Progenitor cell of endocrine pancreas (in vitro differentiated cells): ENCODE measurements at regions not wholly inside any gene's neighbourhood (a gene's known extent, or its start where the extent isn't known, plus 50 kb on each side); places are given as distances from the start of the nearest gene placed in this dataset.

Experiments
- DNase-seq: peaks from one replicate; pipeline ENCODE4 v3.0.0; 2021; ENCODE audit warnings: low spot score; ENCODE audit not compliant: unreplicated experiment
- H3K27ac Mint-ChIP-seq: 2 replicates; pipeline ENCODE4 v1.8.0; 2021; ENCODE audit warnings: mild to moderate bottlenecking, moderate library complexity, mixed read lengths
- H3K27me3 Mint-ChIP-seq: 2 replicates; pipeline ENCODE4 v1.8.0; 2021; ENCODE audit warnings: mixed read lengths
- H3K36me3 Mint-ChIP-seq: 2 replicates; pipeline ENCODE4 v1.8.0; 2022; ENCODE audit warnings: mixed read lengths; ENCODE audit not compliant: insufficient read depth
- H3K4me1 Mint-ChIP-seq: 2 replicates; pipeline ENCODE4 v1.8.0; 2021; ENCODE audit warnings: low read depth, mixed read lengths
- H3K4me3 Mint-ChIP-seq: 2 replicates; pipeline ENCODE4 v1.8.0; 2021; ENCODE audit warnings: low read depth, mild to moderate bottlenecking, moderate library complexity, mixed read lengths
- H3K9me3 Mint-ChIP-seq: 2 replicates; pipeline ENCODE4 v1.8.0; 2021; ENCODE audit warnings: low read depth, mixed read lengths
- TF ChIP-seq, protein P1 (sequence below): fragments of 200-600 bp; sonication (generic); IDR thresholded peaks from one replicate; pipeline ENCODE4 v1.5.0; 2021; ENCODE audit warnings: antibody characterized with exemption, mild to moderate bottlenecking; ENCODE audit not compliant: unreplicated experiment

DNA sequence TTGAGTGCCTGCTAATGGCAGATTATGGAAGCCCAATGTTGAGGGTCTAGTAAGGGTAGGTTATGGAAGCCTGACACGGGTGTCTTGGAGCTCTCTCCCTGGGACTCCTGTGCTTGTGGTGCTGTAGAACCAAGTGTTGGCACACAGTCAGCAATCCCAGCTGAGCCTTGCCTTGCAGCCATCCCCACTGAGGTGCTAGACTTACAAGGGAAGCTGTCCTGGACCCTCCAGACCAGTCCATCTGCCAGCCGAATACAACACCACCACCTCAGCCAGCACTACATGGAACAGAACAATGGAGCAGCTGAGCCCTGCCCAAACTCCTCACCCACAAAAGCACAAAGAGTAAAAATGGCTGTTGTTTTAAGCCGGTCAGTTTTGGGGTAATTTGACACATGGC lies 90.5 kb upstream of the DNAH5 start:
- no peak overlapping the region for H3K4me3 Mint-ChIP-seq
- peaks cover 9% of the 10 kb centered on the region for H3K27me3 Mint-ChIP-seq
- TF ChIP-seq, protein P1, sequence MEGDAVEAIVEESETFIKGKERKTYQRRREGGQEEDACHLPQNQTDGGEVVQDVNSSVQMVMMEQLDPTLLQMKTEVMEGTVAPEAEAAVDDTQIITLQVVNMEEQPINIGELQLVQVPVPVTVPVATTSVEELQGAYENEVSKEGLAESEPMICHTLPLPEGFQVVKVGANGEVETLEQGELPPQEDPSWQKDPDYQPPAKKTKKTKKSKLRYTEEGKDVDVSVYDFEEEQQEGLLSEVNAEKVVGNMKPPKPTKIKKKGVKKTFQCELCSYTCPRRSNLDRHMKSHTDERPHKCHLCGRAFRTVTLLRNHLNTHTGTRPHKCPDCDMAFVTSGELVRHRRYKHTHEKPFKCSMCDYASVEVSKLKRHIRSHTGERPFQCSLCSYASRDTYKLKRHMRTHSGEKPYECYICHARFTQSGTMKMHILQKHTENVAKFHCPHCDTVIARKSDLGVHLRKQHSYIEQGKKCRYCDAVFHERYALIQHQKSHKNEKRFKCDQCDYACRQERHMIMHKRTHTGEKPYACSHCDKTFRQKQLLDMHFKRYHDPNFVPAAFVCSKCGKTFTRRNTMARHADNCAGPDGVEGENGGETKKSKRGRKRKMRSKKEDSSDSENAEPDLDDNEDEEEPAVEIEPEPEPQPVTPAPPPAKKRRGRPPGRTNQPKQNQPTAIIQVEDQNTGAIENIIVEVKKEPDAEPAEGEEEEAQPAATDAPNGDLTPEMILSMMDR, result no peak
- H3K9me3 Mint-ChIP-seq, result no peaks in the 10 kb centered on the region
- H3K27ac Mint-ChIP-seq, result no peak overlapping the region
- peaks cover 26% of the 10 kb centered on the region for H3K4me1 Mint-ChIP-seq
- no peaks in the 10 kb centered on the region for H3K36me3 Mint-ChIP-seq
- DNase-seq, result no peak

DNA sequence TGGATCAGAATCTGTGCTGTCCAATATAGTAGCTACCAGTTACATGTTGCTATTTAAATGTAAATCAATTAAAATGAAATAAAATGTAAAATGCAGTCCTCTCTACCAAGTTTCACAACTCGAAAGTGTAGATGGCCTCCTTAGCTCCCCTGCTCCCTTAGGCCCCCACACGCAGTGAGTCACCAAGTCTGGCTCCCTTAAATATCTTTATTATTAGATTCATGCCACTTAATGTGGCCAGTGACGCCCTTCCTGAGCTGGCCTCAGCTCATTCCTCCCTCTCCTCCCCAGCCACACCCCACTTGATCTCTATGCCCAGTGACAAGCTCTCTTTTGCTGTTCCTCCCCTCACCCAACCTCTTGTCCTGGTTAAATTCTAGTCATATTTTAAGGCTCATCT lies 88.4 kb upstream of the DNAH5 start:
- TF ChIP-seq, protein P1, result no peak

DNA sequence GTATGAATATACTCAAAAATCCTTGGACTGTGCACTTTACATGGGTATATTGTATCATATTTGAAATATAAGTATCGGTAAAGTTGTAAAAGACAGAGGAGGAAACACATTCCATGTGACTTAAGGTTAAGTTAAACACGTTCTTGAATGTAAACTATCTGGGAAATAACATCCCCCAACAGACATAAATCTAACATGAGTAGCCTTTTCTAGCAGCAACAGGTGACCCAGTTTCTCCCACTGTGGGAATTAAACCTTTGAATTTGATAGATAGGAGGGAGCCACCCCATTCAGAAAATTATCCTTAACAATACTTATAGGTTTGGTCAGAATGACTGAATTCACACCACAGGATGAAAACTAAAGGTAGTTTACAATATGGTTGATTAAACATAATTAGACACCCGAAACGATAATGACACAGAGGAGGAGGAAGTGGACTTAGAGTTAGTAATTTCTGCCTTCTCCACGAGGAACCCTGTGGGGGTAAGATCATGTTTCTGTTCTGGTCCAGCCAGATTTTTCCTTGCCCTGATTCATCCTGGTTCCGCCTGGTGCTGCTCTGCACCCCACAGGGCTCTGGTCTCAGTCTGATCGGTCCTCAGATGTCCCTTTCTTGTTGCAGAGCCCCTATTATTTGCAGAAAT lies 84.6 kb upstream of the DNAH5 start:
- no peaks in the 10 kb centered on the region for H3K36me3 Mint-ChIP-seq
- H3K4me3 Mint-ChIP-seq, result no peak overlapping the region
- TF ChIP-seq, protein P1, result no peak
- peaks cover 25% of the 10 kb centered on the region for H3K27me3 Mint-ChIP-seq
- H3K9me3 Mint-ChIP-seq, result no peaks in the 10 kb centered on the region
- peaks cover 7% of the 10 kb centered on the region for H3K4me1 Mint-ChIP-seq
- no peak overlapping the region for H3K27ac Mint-ChIP-seq
- DNase-seq, result no peak

More for the DNA sequence above, 88.4 kb upstream of the DNAH5 start:
- no peak for DNase-seq
- Mint-ChIP-seq H3K27ac (no peak overlapping the region), H3K9me3 (no peaks in the 10 kb centered on the region), H3K4me3 (no peak overlapping the region), H3K27me3 (peaks cover 13% of the 10 kb centered on the region), H3K4me1 (peaks cover 19% of the 10 kb centered on the region), H3K36me3 (no peaks in the 10 kb centered on the region)

DNA sequence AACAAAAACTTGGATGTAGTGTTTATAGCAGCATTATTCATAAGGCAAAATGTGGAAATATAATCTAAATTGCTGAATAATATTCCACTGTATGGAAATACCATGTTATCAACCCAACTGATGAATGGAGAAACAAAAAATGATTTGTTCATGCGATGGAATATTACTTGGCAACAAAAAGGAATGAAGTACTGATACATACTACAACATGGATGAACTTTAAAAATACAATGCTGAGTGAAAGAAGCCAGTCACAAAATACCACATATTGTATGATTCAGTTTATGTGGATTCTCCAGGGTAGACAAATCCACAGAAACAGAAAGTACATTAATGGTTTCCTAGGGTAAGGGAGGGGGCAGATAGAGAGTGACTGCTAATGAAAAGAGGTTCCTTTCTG lies 83.7 kb upstream of the DNAH5 start:
- DNase-seq, result no peak
- Mint-ChIP-seq H3K27me3 (peaks cover 29% of the 10 kb centered on the region), H3K36me3 (no peaks in the 10 kb centered on the region), H3K27ac (no peak overlapping the region), H3K4me1 (peaks cover 7% of the 10 kb centered on the region), H3K4me3 (no peak overlapping the region), H3K9me3 (no peaks in the 10 kb centered on the region)
- TF ChIP-seq, protein P1, result no peak

DNA sequence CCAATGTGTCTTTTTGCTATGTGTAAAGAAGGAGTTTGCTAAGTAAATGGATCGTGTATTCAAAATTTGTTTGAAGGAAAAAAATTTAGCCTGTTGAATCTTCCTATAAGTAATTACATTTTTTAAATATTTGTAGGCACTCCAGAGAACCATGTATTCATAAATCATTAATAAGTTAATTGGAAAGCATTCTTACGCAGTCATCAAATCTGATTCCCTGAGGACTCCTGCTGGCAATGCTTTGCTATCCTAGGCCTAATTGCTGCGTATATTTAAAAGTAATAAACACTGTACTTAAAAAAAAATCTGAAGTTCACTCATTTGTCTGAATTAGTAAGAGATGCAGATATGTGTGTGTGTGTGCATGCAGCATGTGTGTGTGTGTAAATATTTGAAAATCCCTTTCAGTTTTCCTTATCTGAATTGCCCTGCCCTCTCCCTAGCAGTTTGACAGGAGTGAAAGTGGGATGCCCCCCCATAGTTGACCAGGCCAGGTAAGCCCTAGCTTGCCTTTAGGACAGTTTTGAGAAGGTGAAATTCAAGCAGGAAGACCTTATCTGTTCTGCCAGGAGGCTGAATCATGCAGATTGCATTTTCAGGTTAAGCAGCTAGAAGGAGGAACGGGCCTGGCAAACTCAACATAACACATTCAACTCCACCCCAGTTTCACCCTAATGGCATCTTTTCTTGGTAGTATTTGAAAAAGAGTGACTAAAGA lies 81.2 kb upstream of the DNAH5 start:
- Mint-ChIP-seq H3K27ac (peak overlapping the region; percentile 35), H3K27me3 (peaks cover 29% of the 10 kb centered on the region), H3K4me3 (no peak overlapping the region), H3K36me3 (no peaks in the 10 kb centered on the region), H3K9me3 (no peaks in the 10 kb centered on the region), H3K4me1 (peaks cover 7% of the 10 kb centered on the region)
- TF ChIP-seq, protein P1, result no peak
- DNase-seq, result no peak
